ENCODE measurements at regions not wholly inside any gene's neighbourhood (a gene's known extent, or its start where the extent isn't known, plus 50 kb on each side); places are given as distances from the start of the nearest gene placed in this dataset.

DNA sequence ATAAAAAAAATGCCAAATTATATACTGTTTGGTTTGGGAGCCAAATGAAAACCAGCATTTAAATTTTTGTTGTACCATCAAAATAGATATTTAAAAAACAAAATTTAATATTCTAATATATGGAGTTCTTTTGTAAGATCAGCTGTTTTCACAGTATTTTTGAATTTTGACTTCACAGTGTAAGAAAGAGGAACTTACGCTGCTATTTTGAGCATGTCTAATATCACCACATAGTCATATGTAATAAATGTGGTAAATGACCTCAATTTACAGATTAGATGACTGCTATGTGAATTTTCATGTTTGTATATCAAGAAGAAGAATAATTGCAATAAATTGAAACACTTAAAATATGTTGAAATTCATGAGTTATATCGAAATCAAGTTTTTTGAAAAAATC, 189.6 kb downstream of the ARRDC4 start:
- no peak overlapping the region for H3K27ac ChIP-seq
- peaks cover 6% of the 10 kb centered on the region for H3F3A ChIP-seq (ENCODE audit: insufficient read depth)
- no peaks in the 10 kb centered on the region for H3K27me3 ChIP-seq (replicated peaks; ENCODE audit: insufficient read depth)
- no peak for TF ChIP-seq EZH2 (IDR thresholded peaks at IDR 0.05; ENCODE audit: insufficient read depth, poor library complexity, severe bottlenecking)
- TF ChIP-seq EZH2phosphoT487 (IDR thresholded peaks at IDR 0.05; ENCODE audit: insufficient read depth, low read depth) = no peak
- no peak overlapping the region for H3K9ac ChIP-seq
- no peak overlapping the region for H2AFZ ChIP-seq
- DNase-seq = no peak
- H4K20me1 ChIP-seq (ENCODE audit: insufficient read depth) = no peaks in the 10 kb centered on the region
- 93 to 95% methylated on average over 2 of the region's 2 CpGs for WGBS, 2 experiments (ENCODE audit: low coverage in 1 of 2, low lambda C conversion rate in 2 of 2, missing lambda C conversion rate in 2 of 2)
- H3K79me2 ChIP-seq (ENCODE audit: insufficient read depth) = no peaks in the 10 kb centered on the region
- no peaks in the 10 kb centered on the region for H3K36me3 ChIP-seq (ENCODE audit: low read depth)
- peaks cover 7% of the 10 kb centered on the region for H3K4me1 ChIP-seq (ENCODE audit: insufficient read depth)
- H3K4me2 ChIP-seq (ENCODE audit: unreplicated experiment) = no peak overlapping the region
- no peaks in the 10 kb centered on the region for H3K9me3 ChIP-seq (ENCODE audit: low read depth)
- in situ Hi-C loops (cut with MboI) = no loop called here
- no peak overlapping the region for H3K4me3 ChIP-seq
- no peaks in the 10 kb centered on the region for H3K9me2 ChIP-seq (ENCODE audit: insufficient read depth)

- TF ChIP-seq EZH2phosphoT487 (IDR thresholded peaks at IDR 0.05; ENCODE audit: insufficient read depth, low read depth) (no peak), EZH2 (IDR thresholded peaks at IDR 0.05; ENCODE audit: insufficient read depth, poor library complexity, severe bottlenecking) (no peak)
- peaks cover 12% of the 10 kb centered on the region for H3K4me1 ChIP-seq (ENCODE audit: insufficient read depth)
- in situ Hi-C loops (cut with MboI) = no loop called here
- no peaks in the 10 kb centered on the region for H3K27me3 ChIP-seq (replicated peaks; ENCODE audit: insufficient read depth)
- no peak overlapping the region for H3K4me3 ChIP-seq
- H3K27ac ChIP-seq = no peak overlapping the region
- no peak for DNase-seq
- H3K9me2 ChIP-seq (ENCODE audit: insufficient read depth) = no peaks in the 10 kb centered on the region
- WGBS, 2 experiments (ENCODE audit: low coverage in 1 of 2, low lambda C conversion rate in 2 of 2, missing lambda C conversion rate in 2 of 2) = 62 to 64% methylated on average over 3 of the region's 3 CpGs
- no peaks in the 10 kb centered on the region for H3K9me3 ChIP-seq (ENCODE audit: low read depth)
- no peak overlapping the region for H3K9ac ChIP-seq
- H3K79me2 ChIP-seq (ENCODE audit: insufficient read depth) = no peaks in the 10 kb centered on the region
- H3K36me3 ChIP-seq (ENCODE audit: low read depth) = no peaks in the 10 kb centered on the region
- no peaks in the 10 kb centered on the region for H4K20me1 ChIP-seq (ENCODE audit: insufficient read depth)
- H3F3A ChIP-seq (ENCODE audit: insufficient read depth) = peaks cover 11% of the 10 kb centered on the region
- no peak overlapping the region for H3K4me2 ChIP-seq (ENCODE audit: unreplicated experiment)
- H2AFZ ChIP-seq = no peak overlapping the region
Observed at GRCh38 chr15:98150536-98150935, 190.0 kb downstream of the ARRDC4 start.

DNA sequence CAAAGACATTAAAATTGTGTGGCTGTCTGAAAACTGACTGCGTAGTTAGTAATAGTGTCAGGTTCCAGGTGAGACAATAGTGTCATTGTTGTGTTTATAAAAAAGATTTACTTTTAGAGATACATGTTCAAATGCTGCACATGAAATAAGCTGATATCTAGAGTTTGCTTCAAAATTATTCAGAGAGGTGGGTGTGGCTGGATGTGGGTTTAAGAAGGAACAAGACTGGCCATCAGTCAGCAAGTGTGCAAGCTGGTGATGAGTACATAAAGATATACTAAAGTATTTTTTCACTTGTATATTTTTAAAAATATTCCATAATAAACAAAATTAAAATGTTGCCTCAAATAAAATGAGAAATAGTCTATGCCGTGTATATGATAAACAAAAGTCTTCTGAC, 190.6 kb downstream of the ARRDC4 start:
- Histone ChIP-seq H4K20me1 (ENCODE audit: insufficient read depth) (no peaks in the 10 kb centered on the region), H3K9me2 (ENCODE audit: insufficient read depth) (no peaks in the 10 kb centered on the region), H3K9me3 (ENCODE audit: low read depth) (no peaks in the 10 kb centered on the region), H3K4me3 (no peak overlapping the region), H3F3A (ENCODE audit: insufficient read depth) (peaks cover 11% of the 10 kb centered on the region), H3K4me1 (ENCODE audit: insufficient read depth) (peaks cover 15% of the 10 kb centered on the region), H3K79me2 (ENCODE audit: insufficient read depth) (no peaks in the 10 kb centered on the region), H3K9ac (no peak overlapping the region), H2AFZ (no peak overlapping the region), H3K36me3 (ENCODE audit: low read depth) (no peaks in the 10 kb centered on the region), H3K27me3 (replicated peaks; ENCODE audit: insufficient read depth) (no peaks in the 10 kb centered on the region), H3K27ac (no peak overlapping the region), H3K4me2 (ENCODE audit: unreplicated experiment) (no peak overlapping the region)
- 94 to 98% methylated on average over 2 of the region's 2 CpGs for WGBS, 2 experiments (ENCODE audit: low coverage in 1 of 2, low lambda C conversion rate in 2 of 2, missing lambda C conversion rate in 2 of 2)
- TF ChIP-seq EZH2 (IDR thresholded peaks at IDR 0.05; ENCODE audit: insufficient read depth, poor library complexity, severe bottlenecking) = no peak
- no peak for TF ChIP-seq EZH2phosphoT487 (IDR thresholded peaks at IDR 0.05; ENCODE audit: insufficient read depth, low read depth)
- DNase-seq = no peak
- in situ Hi-C loops (cut with MboI) = no loop called here

DNA sequence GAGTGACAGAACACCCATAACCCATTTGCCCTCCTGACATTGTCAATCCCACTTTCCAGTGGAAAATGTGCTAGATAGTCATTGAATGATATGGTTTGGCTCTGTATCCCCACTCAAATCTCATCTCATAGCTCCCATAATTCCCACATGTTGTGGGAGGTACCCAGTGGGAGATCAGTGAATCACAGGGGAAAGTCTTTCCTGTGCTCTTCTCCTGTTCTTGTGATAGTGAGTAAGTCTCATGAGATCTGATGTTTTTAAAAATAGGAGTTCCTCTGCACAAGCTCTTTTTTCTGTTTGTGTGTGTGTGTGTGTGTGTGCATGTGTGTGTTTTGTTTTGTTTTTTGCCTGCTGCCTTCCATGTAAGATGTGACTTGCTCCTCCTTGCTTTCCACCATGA, 191.7 kb downstream of the ARRDC4 start:
- TF ChIP-seq EZH2phosphoT487 (IDR thresholded peaks at IDR 0.05; ENCODE audit: insufficient read depth, low read depth) = no peak
- no peak for TF ChIP-seq EZH2 (IDR thresholded peaks at IDR 0.05; ENCODE audit: insufficient read depth, poor library complexity, severe bottlenecking)
- Histone ChIP-seq H3K4me2 (ENCODE audit: unreplicated experiment) (no peak overlapping the region), H4K20me1 (ENCODE audit: insufficient read depth) (no peaks in the 10 kb centered on the region), H3K9ac (no peak overlapping the region), H3K4me1 (ENCODE audit: insufficient read depth) (peaks cover 15% of the 10 kb centered on the region), H3K79me2 (ENCODE audit: insufficient read depth) (no peaks in the 10 kb centered on the region), H3K27me3 (replicated peaks; ENCODE audit: insufficient read depth) (no peaks in the 10 kb centered on the region), H3K9me3 (ENCODE audit: low read depth) (no peaks in the 10 kb centered on the region), H3K27ac (no peak overlapping the region), H3F3A (ENCODE audit: insufficient read depth) (peaks cover 11% of the 10 kb centered on the region), H3K4me3 (no peak overlapping the region), H2AFZ (no peak overlapping the region), H3K9me2 (ENCODE audit: insufficient read depth) (no peaks in the 10 kb centered on the region), H3K36me3 (ENCODE audit: low read depth) (no peaks in the 10 kb centered on the region)
- in situ Hi-C loops (cut with MboI) = no loop called here
- no peak for DNase-seq

DNA sequence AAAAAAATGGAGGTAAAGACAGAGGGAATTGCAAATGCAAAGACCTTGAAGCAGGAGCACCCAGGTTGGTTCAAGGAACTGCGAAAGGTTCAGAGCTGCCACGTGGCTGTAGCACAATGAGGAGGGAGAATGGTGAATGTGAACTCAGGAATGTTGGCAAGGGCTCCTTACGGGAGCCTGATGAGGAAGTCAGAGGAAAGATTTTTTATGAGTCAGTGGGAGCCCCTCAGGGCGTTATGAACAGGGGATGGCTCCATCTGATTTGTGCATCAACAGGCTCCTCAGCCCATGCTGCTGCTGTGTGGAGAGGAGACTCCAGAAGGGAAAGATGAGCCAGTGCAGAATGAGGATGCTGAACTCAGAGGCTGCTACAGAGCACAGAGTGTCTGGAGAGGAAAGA, 194.4 kb downstream of the ARRDC4 start:
- Histone ChIP-seq H3K9ac (peak overlapping the region; percentile 43), H3F3A (ENCODE audit: insufficient read depth) (peaks cover 11% of the 10 kb centered on the region), H4K20me1 (ENCODE audit: insufficient read depth) (no peaks in the 10 kb centered on the region), H3K4me3 (0 out of 2 replicates have a peak overlapping the region, but pooled peaks have one; percentile 3), H3K27ac (peak overlapping the region; percentile 61), H3K4me1 (ENCODE audit: insufficient read depth) (peaks cover 15% of the 10 kb centered on the region), H3K4me2 (ENCODE audit: unreplicated experiment) (peak overlapping the region; percentile 59), H3K27me3 (replicated peaks; ENCODE audit: insufficient read depth) (no peaks in the 10 kb centered on the region), H3K9me3 (ENCODE audit: low read depth) (no peaks in the 10 kb centered on the region), H3K9me2 (ENCODE audit: insufficient read depth) (no peaks in the 10 kb centered on the region), H2AFZ (peak overlapping the region; percentile 11; the same call in 1 of the 2 replicates), H3K36me3 (ENCODE audit: low read depth) (no peaks in the 10 kb centered on the region), H3K79me2 (ENCODE audit: insufficient read depth) (no peaks in the 10 kb centered on the region)
- TF ChIP-seq EZH2 (IDR thresholded peaks at IDR 0.05; ENCODE audit: insufficient read depth, poor library complexity, severe bottlenecking) = no peak
- no peak for TF ChIP-seq EZH2phosphoT487 (IDR thresholded peaks at IDR 0.05; ENCODE audit: insufficient read depth, low read depth)
- 17 to 21% methylated on average over 4 of the region's 4 CpGs for WGBS, 2 experiments (ENCODE audit: low coverage in 1 of 2, low lambda C conversion rate in 2 of 2, missing lambda C conversion rate in 2 of 2)
- in situ Hi-C loops (cut with MboI) = no loop called here
- DNase-seq = peak; percentile 91
